ENCODE measurements at regions not wholly inside any gene's neighbourhood (a gene's known extent, or its start where the extent isn't known, plus 50 kb on each side); places are given as distances from the start of the nearest gene placed in this dataset.

- TF ChIP-seq EZH2phosphoT487 (IDR thresholded peaks at IDR 0.05; ENCODE audit: low read length) = no peak
- no peak for TF ChIP-seq CTCF (IDR thresholded peaks at IDR 0.05; ENCODE audit: low read length)
- no peak for TF ChIP-seq EZH2 (optimal IDR thresholded peaks at IDR 0.05; ENCODE audit: low read depth, low read length)
- Histone ChIP-seq H3K9me3 (replicated peaks; ENCODE audit: insufficient read depth, low read length) (no peaks in the 10 kb centered on the region), H3K27ac (ENCODE audit: low read length) (no peak overlapping the region), H3K27me3 (replicated peaks; ENCODE audit: insufficient read depth, low read length) (no peaks in the 10 kb centered on the region), H3K9me2 (replicated peaks; ENCODE audit: insufficient read depth, low read length) (no peaks in the 10 kb centered on the region), H3K4me1 (ENCODE audit: low read length) (no peaks in the 10 kb centered on the region), H3K4me2 (ENCODE audit: low read depth, low read length) (no peak overlapping the region), H3K4me3 (ENCODE audit: low read length) (no peak overlapping the region), H4K20me1 (ENCODE audit: insufficient read depth, low read length) (no peaks in the 10 kb centered on the region), H3K9ac (ENCODE audit: low read length) (no peak overlapping the region), H3K79me2 (ENCODE audit: low read length) (no peaks in the 10 kb centered on the region), H3K36me3 (replicated peaks; ENCODE audit: insufficient read depth, low read length) (no peaks in the 10 kb centered on the region), H3F3A (ENCODE audit: insufficient read depth, low read length) (no peaks in the 10 kb centered on the region), H2AFZ (ENCODE audit: low read length) (no peak overlapping the region)
- DNase-seq = no peak
These were observed 314.7 kb upstream of the UMPS start for GRCh38 chr3:124415446-124415960.

GRCh38 chr3:124419303-124419702 is 310.9 kb upstream of the UMPS start:
- Histone ChIP-seq H3F3A (ENCODE audit: insufficient read depth, low read length) (no peaks in the 10 kb centered on the region), H2AFZ (ENCODE audit: low read length) (no peak overlapping the region), H3K79me2 (ENCODE audit: low read length) (no peaks in the 10 kb centered on the region), H3K9me3 (replicated peaks; ENCODE audit: insufficient read depth, low read length) (no peaks in the 10 kb centered on the region), H3K4me2 (ENCODE audit: low read depth, low read length) (no peak overlapping the region), H3K27ac (ENCODE audit: low read length) (no peak overlapping the region), H3K36me3 (replicated peaks; ENCODE audit: insufficient read depth, low read length) (no peaks in the 10 kb centered on the region), H3K9me2 (replicated peaks; ENCODE audit: insufficient read depth, low read length) (no peaks in the 10 kb centered on the region), H4K20me1 (ENCODE audit: insufficient read depth, low read length) (no peaks in the 10 kb centered on the region), H3K4me1 (ENCODE audit: low read length) (no peaks in the 10 kb centered on the region), H3K9ac (ENCODE audit: low read length) (no peak overlapping the region), H3K27me3 (replicated peaks; ENCODE audit: insufficient read depth, low read length) (no peaks in the 10 kb centered on the region), H3K4me3 (ENCODE audit: low read length) (no peak overlapping the region)
- no peak for TF ChIP-seq CTCF (IDR thresholded peaks at IDR 0.05; ENCODE audit: low read length)
- TF ChIP-seq EZH2phosphoT487 (IDR thresholded peaks at IDR 0.05; ENCODE audit: low read length) = no peak
- no peak for TF ChIP-seq EZH2 (optimal IDR thresholded peaks at IDR 0.05; ENCODE audit: low read depth, low read length)
- no peak for DNase-seq

GRCh38 chr3:124420392-124420791 is 309.9 kb upstream of the UMPS start:
- no peak overlapping the region for H3K27ac ChIP-seq (ENCODE audit: low read length)
- H3K27me3 ChIP-seq (replicated peaks; ENCODE audit: insufficient read depth, low read length) = no peaks in the 10 kb centered on the region

More at GRCh38 chr3:124420392-124420791, 309.9 kb upstream of the UMPS start:
- no peaks in the 10 kb centered on the region for H3K9me3 ChIP-seq (replicated peaks; ENCODE audit: insufficient read depth, low read length)
- no peaks in the 10 kb centered on the region for H3F3A ChIP-seq (ENCODE audit: insufficient read depth, low read length)
- TF ChIP-seq EZH2 (optimal IDR thresholded peaks at IDR 0.05; ENCODE audit: low read depth, low read length) = no peak
- no peak for TF ChIP-seq CTCF (IDR thresholded peaks at IDR 0.05; ENCODE audit: low read length)
- TF ChIP-seq EZH2phosphoT487 (IDR thresholded peaks at IDR 0.05; ENCODE audit: low read length) = no peak
- H3K4me2 ChIP-seq (ENCODE audit: low read depth, low read length) = no peak overlapping the region
- H3K4me1 ChIP-seq (ENCODE audit: low read length) = no peaks in the 10 kb centered on the region
- H4K20me1 ChIP-seq (ENCODE audit: insufficient read depth, low read length) = no peaks in the 10 kb centered on the region
- no peak for DNase-seq
- H3K9ac ChIP-seq (ENCODE audit: low read length) = no peak overlapping the region
- no peaks in the 10 kb centered on the region for H3K9me2 ChIP-seq (replicated peaks; ENCODE audit: insufficient read depth, low read length)
- H3K79me2 ChIP-seq (ENCODE audit: low read length) = no peaks in the 10 kb centered on the region
- no peaks in the 10 kb centered on the region for H3K36me3 ChIP-seq (replicated peaks; ENCODE audit: insufficient read depth, low read length)
- no peak overlapping the region for H3K4me3 ChIP-seq (ENCODE audit: low read length)
- no peak overlapping the region for H2AFZ ChIP-seq (ENCODE audit: low read length)
